ENCODE measurements at regions not wholly inside any gene's neighbourhood (a gene's known extent, or its start where the extent isn't known, plus 50 kb on each side); places are given as distances from the start of the nearest gene placed in this dataset.
A peak's percentile ranks its signal among the peaks of the same experiment; 100 is the strongest.

DNA sequence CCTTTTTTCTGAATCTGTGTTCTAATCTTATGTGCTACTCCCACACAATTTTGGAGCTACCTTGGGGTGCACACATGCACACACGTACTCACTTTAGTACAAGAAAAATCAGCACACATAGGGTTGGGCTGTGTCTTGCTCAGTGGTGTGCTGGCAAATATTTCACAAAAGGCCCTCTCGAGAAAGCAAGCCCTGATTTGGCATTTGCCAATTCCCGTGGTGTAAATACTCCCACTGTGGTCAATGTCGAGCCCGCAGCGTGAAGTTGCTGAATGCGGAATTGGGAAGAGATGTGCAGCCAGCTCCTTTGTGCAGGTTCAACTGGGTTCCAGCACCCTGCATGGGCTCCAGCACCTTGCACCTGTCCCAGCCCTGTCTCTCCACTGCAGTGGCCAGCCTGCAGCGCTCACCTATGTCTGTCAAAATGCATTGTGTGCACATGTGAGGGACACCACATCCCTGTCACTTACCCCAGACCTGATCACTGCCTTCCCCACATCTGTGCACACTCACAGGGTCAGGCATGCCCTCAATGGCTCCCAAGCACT is 78.4 kb upstream of the WNT4 start:
- DNase-seq (ENCODE audit: low read depth, low spot score) = no peak

DNA sequence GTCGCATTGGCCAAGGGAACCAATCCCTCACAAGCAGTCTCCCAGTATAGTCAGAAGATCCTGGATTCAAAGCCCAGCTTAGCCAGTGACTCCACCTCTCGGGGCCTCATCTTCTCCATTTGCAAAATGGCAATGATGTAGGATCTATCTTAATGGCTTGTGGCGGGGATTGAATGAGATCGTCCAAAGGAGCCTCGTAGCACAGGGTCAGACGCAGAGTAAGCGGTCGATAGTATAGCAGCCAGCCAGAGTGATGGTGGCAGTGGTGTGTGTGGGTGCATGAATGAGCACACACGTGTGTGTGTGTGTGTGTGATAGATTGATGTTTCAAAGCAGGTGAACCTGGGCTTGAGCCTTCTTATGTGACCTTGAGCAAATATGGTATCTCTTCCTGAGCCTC is 79.8 kb upstream of the WNT4 start:
- no peak for DNase-seq (ENCODE audit: low read depth, low spot score)

DNA sequence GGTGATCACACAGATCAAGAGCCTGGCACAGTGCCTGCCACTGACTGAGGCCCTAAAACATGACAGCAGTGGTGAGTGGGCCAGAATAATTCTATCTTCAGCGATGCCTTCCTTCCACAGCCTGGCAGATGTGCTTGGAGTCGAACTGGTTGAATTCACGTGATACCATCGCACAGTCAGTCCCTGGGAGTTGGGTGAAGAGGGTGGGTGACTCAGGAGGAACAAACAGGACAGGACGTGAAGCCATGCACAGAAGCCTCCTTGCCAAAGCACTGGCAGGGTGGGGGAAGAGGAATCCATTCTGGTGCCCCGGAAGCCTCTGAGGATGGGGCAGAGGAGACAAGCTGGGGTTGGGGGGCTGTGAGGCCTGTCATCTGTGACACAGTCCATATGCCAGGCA is 80.3 kb upstream of the WNT4 start:
- DNase-seq (ENCODE audit: low read depth, low spot score) = no peak

DNA sequence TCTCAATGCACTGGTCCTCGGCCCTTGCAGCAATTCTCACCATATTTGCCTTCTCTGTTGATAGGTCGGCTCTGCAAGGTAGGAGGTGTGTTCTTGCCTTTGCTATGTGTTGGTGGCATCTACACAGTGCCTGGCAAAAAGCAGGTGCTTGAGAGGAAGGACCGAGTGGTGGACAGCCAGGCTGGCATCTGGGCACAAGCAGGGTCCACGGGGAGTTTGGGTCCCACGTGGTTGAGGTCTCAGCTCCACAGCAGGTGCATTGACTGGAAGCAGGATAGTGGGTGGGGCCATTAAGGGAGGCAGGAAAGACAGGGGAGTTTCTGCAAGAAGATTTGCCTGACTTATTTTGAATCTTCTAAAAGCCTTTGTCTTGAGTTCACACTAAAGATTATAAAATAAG is 81.2 kb upstream of the WNT4 start:
- DNase-seq (ENCODE audit: low read depth, low spot score) = no peak

DNA sequence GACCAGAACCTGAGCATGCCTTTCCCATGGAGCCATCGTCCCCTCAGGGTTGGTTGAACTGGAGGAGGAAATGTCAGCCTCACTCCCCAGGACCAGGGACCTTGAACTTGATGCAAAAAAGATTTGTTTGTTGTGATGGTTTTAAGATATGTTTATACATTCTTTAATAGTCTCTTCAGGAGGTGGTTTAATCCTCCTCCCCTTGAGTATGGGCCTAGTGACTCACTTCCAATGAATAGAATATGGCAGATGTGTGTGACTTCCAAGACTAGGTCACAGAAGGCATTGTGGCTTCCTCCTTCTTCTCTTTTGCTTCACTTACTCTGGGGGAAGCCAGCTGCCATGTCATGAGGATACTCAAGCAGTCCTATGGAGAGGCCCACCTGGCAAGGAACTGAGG is 81.7 kb upstream of the WNT4 start:
- DNase-seq (ENCODE audit: low read depth, low spot score) = no peak

DNA sequence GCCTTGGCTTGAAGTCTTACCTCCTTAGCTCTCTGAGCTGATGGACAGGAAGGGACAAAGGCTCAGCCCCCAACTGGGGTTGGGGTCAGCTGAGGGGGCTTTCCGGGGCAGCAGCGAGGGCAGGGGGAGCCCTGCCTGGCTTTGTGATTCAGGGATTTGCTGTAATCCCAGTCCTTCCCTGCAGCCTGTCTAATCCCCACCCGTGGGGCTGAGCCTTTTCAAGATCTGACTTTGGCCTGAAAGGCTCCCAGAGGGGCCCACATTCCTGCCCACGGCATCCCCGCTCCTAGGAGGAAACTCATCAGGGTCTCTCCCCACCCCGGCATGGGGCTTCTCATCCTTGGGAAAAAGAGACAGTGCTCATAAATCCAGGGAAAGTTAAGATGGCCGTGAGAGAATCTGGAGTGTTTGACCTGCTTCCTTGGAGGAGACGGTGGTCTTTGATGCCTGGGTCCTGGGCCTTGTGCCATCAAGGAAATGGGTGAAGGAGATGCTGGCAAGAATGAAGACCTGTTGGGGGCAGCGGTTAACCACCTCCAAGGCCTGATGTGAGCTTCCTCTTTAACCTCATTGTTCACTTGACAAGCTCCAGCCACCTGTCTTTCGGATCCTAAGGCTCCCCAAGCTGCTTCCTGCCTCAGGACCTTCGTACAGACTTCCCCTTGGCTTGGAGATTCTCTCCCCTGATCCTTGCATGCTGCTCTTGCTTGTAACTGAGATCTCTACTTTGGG is 83.1 kb upstream of the WNT4 start:
- no peak for DNase-seq (ENCODE audit: low read depth, low spot score)

DNA sequence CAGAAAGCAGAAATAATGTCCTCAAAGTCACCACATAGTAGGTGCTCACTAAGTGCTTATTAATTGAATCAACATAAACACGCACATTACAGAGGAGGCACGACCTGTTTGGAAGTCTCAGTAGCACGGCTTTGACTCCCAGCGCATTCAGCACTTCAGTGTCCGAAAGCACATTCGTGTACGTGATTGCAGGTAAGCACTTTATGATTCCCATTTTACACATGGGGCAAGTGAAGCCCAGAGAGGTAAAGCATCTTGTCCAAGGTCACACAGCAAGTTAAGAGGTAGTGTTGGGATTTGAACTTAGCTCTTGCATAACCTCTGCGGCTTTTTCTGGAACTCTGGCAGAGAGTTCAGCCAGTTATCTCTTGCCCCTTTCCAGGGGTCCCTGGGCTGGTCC is 85.2 kb upstream of the WNT4 start:
- no peak for DNase-seq (ENCODE audit: low read depth, low spot score)

DNA sequence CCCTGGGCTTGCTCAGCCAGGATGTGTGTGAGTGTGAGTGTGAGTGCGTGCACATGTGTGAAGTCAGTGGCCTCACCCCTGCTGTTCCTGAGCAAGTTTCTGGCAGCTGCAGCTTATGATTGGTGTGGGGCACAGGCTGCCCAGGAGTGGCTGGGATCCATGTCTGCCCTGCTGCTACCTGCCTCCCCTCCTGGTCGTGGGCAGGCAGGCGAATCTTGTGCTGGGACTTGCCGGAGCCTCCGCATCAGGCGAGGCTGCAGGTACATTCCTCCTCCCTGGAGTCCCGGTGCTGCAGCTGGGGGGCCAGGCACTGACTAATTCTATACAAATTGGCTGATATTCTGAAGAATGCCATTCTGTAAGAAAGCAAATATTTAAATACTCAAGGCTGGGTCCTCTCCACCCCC is 85.6 kb upstream of the WNT4 start:
- no peak for DNase-seq (ENCODE audit: low read depth, low spot score)

DNA sequence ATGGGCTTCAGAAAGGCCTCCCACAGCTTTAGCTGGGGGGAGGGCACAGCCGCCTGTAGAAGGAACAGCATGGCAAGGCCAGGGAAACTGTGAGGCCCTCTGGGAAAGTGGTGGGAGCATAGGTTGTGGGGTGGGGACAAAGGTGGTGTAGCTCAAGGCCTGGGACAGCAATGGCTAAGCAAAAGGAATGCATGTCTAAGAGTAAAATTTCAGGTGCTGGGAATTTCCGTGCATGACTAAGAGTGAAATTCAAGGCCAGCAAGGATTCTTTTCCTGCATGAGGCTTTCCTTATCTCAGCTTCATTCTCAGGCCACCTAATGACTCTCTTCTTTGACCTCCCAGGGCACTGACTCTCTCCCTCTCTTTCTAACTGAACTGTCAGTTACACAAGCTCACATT is 86.5 kb upstream of the WNT4 start:
- peak; percentile 34 for DNase-seq (ENCODE audit: low read depth, low spot score)

DNA sequence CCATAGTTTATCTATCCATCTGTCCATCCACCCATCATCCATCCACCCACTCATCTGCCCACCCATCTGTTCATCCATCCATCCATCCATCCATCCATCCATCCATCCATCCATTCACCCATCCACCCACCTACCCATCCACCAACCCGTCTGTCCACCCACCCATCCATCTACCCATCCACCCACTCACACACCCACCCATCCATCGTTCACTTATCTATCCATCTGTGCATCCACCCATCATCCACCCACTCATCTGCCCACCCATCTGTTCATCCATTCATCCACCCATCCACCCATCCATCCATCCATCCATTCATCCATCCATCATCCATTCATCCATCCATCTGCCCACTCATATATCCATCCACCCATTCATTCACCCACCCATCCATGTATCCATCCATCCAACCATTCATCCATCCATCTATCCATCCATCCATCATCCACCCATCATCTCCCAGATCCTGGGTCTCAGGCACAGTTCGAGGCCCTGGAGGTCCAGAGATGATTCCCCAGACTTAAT is 88.2 kb upstream of the WNT4 start:
- DNase-seq (ENCODE audit: low read depth, low spot score) = no peak

DNA sequence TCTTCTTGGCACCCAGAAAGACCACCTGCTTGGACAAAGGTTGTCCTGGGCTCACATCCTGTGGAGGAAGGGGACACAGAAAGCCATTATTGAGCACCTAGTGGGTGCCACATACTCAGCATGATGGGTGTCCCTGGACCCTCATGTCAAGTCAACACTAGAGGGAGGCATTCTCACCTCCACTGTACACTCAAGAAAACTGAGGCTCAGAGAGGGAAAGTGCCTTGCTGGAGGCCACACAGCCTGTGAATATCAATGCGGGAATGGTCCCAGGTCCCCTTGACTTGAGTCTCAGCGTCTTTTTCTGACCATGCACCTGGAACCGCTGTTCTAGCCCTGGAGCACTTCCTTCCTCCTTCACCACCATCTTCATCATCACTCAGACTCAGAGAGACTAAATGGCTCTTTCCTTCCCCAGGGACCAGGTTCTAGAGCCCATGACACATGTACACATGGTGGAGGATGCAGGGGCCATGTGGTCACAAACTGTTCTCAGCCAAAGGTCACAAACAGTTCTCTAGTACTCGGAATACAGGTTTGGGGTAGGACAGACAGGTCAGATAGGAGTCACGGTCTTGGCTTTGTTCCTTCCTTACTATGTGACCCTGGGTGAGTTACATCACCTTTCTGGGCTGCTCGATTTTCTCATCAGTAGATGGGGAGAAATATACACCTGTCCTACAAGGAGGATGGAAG is 89.2 kb upstream of the WNT4 start:
- DNase-seq (ENCODE audit: low read depth, low spot score) = no peak

DNA sequence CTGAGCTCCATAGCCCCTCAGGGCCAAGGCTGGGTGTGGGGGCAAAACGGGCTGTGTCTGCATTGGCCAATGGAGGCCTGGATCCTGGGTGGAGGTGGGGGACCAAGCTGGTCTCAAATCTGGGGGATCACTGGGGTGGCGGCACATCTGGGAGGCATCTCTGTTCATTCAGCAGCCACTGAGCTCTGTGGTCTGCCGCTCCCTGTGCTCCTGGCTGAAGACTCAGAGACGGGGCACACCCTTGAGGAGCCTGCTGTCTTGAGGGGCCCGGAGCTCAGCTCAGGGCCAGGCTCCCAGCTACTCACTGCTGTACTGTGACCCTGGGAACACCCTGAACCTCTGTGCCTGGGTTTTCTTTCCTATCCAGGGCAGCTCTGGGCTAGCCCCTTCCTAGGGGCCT is 90.3 kb upstream of the WNT4 start:
- no peak for DNase-seq (ENCODE audit: low read depth, low spot score)

DNA sequence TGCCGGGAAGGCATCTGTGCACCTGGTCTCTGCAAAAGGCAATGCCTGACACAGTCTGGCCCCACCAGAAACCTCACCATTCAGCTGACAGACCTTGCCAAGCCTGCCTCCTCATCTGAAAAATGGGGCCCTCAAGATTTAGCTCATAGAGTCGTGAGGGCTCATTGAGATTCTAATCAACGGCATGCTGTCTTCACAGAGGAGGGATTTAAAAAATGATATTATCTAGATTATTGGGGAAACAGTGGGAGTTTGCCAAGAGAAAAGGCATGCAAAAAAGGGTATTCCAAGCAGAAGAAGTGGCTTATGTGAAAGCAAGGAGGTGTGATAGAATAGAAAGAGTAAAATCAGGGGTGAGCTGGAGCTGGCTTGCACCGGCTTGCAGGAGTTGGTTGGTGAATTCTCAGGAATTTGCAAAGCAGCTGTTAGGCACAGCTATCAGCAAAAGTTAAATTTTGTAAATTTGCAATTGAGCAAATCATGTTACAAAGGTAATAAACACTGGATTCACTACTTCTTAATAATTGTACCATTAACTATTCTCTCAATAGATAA is 91.7 kb upstream of the WNT4 start:
- DNase-seq (ENCODE audit: low read depth, low spot score) = no peak

DNA sequence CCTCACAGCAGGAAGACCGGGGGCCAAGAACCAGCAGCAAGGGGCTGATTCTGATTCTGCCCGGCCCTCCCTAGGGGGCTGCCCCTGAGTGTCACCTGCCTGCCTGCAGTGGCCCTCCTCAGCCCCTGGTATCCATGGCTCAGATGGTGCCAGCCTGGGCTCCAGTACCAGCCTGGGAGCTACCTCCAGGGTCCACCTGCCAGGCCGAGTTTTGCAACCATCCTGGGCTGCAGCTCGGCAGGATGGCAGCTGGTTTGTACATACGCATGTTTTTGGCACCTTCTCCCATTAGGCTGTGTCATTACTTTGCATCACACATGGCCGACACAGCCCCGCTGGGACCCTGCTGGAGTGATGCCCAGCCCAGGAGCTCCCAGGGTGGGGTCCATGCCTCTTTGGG is 93.3 kb upstream of the WNT4 start:
- no peak for DNase-seq (ENCODE audit: low read depth, low spot score)

DNA sequence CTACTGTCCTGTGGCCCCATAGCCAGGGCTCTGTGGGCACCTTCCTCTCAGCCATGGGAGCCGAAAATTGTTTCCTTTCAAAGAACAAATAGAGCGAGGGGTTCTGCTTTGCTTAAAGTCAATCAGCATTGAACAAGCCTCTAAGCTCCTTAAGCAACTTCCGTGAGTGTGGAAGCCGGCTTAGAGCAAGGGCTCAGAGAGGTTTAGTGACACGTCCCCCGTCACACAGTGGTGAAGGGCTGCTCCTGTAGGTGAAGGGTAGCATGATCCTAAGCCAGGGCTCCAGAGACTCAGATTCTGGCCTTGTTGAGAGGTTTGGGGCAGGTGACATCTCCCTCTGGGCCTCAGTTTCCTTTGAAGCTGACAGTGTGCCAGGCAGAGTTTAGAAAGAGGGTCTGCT is 94.0 kb upstream of the WNT4 start:
- no peak for DNase-seq (ENCODE audit: low read depth, low spot score)

DNA sequence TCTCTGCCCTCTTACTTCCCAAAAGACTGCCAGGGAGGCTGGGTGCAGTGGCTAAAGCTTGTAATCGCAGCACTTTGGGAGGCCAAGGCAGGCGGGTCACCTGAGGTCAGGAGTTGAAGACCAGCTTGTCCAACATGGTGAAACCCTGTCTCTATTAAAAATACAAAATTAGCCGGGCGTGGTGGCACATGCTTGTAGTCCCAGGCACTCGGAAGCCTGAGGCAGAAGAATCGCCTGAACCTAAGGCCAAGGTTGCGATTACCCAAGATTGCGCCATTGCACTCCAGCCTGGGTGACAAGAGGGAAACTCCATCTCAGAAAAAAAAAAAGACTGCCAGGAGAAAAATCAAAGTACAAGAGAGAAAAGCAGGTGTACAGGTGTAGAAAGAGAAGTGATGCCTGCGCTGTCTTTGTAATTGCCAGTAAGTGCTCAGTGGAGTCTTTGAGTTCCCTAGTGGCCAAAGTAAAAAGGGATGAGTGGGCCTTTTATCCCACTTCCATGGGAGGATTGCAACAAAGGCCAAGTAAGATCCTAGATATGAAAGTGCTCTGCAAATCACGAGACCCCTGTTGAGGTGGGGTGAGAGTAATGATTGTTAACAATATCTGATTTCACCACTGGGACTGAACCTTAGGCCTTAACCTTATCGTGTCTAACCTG is 94.7 kb upstream of the WNT4 start:
- DNase-seq (ENCODE audit: low read depth, low spot score) = no peak

DNA sequence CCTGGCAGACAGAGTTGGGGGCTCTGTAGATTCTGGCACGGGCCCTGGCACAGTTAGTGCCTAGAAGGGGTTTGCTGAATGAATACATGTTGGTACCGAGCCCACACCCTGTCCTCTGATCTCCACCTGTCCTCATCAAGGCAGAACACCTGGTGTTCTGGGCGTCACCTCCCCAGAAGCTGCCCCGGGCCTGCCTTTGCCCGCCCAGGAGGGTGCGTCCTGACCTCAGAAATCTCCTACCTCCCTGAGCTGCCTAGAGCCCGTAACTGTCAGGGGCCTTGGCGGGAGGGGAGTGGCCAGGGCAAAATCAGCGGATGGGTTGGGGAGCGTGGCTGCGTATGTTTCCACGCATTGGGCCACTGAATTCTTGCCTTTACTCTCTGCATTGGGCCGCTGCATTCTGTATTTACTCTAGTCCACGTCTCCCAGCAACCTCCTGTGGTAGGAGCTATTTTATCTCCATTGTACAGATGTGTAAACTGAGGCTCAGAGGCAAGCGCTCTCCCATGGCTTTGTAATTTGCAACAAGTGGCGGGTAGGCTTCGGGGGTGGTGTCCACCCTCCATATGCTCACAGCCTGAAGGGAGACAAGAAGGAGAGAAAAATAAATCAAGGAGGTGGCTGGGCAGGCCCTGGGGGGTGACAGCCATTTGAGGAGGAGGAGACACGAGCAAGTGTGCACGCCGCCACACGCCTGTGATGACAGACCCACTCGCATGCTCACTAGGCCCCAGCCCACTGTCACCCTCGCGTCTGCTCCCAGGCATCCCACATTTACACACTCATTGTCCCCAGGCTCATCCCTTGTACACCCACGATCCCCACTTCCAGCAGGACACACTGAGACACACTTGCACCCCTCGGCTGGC is 95.7 kb upstream of the WNT4 start:
- DNase-seq (ENCODE audit: low read depth, low spot score) = no peak

DNA sequence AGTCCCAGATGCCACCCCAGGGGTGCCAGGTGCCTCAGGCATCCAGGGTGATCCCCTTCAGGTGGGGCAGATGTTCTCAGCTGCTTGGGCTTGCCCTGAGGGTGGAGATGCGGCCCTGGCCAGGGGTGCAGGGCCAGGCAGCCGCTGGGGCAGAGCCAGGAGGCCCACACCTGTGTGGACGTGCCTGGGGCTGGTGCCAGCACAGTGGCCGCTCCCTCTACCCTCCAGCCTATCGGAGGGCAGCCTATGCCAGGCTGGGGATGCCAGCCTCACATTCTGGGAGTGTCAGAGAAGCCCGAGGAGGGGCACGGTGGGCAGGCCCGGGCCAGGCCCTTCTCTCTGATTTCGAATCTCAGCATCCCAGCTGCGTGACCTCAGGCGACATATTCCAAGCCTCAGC is 96.5 kb upstream of the WNT4 start:
- DNase-seq (ENCODE audit: low read depth, low spot score) = no peak

DNA sequence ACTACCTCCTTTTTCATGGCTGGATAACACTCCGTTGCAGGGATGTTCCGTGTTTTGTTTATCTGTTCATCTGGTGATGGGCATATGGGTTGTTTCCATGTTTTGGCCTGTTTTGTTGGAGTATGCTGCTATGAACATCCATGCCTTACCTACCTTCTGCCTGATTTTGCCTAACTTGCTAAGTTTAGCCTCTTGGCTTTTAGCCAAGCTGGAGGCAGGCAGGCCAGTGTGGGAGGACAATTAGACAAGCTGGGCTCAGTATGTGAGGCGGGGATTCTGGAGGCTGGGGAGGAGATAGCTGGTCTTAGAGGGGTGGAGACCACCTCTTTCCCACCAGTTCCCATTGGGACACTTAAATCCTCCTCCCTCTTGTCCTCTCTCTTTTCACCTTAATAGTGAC is 98.4 kb upstream of the WNT4 start:
- DNase-seq (ENCODE audit: low read depth, low spot score) = no peak

DNA sequence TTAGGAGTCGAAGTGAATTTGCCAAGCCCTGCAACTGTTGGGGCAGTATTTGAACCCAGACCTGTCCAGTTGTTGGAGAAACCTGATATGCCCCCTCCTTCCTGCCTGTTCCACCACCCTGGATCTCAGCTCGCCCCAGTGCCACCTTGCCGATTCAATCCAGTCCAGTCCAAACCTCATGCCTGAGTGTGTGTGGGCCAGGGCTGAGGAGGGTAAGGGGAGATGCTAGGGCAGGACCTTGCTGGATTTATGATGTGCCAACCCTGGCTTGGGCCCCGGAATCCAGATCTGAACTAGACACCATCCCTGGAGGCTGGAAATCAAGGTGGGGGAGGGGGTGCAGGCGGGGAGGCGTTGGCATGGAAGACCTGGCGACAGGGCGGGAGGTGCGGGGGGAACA is 98.9 kb upstream of the WNT4 start:
- DNase-seq (ENCODE audit: low read depth, low spot score) = no peak

DNA sequence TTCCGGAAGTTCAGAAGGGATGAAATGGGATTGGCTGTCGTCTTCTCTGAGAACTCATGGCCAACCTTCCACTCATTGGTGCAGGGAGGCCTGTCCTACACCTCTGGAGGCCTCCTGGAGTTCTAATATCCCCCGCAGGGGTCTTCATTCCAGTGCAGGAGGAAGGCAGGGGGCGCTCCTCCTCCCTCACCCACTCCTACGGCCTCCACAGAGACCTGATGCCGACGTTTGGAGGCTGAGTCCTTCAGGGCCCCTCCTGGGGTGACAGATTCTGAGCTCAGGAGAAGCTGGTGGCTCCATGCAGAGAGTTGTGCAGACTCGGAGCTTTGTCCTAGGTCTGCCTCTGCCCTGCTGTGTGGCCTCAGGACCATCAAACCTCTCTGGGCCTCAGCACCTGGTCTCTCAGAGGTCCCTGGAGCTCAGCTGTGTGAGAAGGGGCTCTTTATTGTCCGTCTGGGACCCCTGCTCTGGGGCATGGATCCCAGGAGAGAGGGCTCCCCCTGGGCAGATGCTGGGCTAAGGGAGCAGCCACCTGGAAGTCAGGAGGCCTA is 102.3 kb upstream of the WNT4 start:
- DNase-seq (ENCODE audit: low read depth, low spot score) = no peak

Data from astrocyte of the hippocampus (primary cell).